Suprapubic skin (tissue), 4 donors: ENCODE measurements at regions not wholly inside any gene's neighbourhood (a gene's known extent, or its start where the extent isn't known, plus 50 kb on each side); places are given as distances from the start of the nearest gene placed in this dataset.

Experiments used
- DNase-seq, 2 donors: peaks; one replicate each; pipeline ENCODE4 v3.0.0-alpha.2; 2019; ENCODE audit warnings: low spot score in 2 of 2
- H3K27ac ChIP-seq: fragments of 200-600 bp; sonication (generic); one replicate; pipeline ENCODE4 v1.5.1; 2019
- H3K27me3 ChIP-seq: fragments of 200-600 bp; sonication (generic); one replicate; pipeline ENCODE4 v1.5.1; 2019
- H3K36me3 ChIP-seq: fragments of 200-600 bp; sonication (generic); one replicate; pipeline ENCODE4 v1.5.1; 2019
- H3K4me1 ChIP-seq: fragments of 200-600 bp; sonication (generic); one replicate; pipeline ENCODE4 v1.5.1; 2019
- H3K4me3 ChIP-seq: fragments of 200-600 bp; sonication (generic); one replicate; pipeline ENCODE4 v1.5.1; 2019; ENCODE audit warnings: mild to moderate bottlenecking
- H3K9me3 ChIP-seq: fragments of 200-600 bp; sonication (generic); one replicate; pipeline ENCODE4 v1.5.1; 2019
- EP300 ChIP-seq: sonication (generic); formaldehyde crosslinking; IDR thresholded peaks from one replicate; pipeline ENCODE4 v1.6.1; 2017; ENCODE audit warnings: antibody characterized with exemption
- POLR2A ChIP-seq, 2 donors: fragments of 450-650 bp; IDR thresholded peaks; one replicate each; pipeline ENCODE4 v1.6.1; 2017; ENCODE audit warnings: antibody characterized with exemption in 2 of 2, mild to moderate bottlenecking in 2 of 2, moderate library complexity in 2 of 2
- POLR2AphosphoS5 ChIP-seq, 3 donors: sonication (generic); formaldehyde crosslinking; IDR thresholded peaks; one replicate each; pipeline ENCODE4 v1.6.1; 2017; ENCODE audit warnings: antibody characterized with exemption in 3 of 3
- WGBS: methylation state at CpG from one replicate; pipeline ENCODE4 v1.1.5; 2018; 5-methylcytosine and 5-hydroxymethylcytosine counted together
- TF ChIP-seq, protein P1 (sequence below), 2 donors: fragments of 200-600 bp in 1 of 2; fragments of 450-650 bp in 1 of 2; sonication (generic) in 1 of 2; IDR thresholded peaks; one replicate each; pipeline ENCODE4 v1.5.1; 2016 to 2019; ENCODE audit warnings: antibody characterized with exemption in 2 of 2, mild to moderate bottlenecking in 1 of 2, moderate library complexity in 1 of 2

DNA sequence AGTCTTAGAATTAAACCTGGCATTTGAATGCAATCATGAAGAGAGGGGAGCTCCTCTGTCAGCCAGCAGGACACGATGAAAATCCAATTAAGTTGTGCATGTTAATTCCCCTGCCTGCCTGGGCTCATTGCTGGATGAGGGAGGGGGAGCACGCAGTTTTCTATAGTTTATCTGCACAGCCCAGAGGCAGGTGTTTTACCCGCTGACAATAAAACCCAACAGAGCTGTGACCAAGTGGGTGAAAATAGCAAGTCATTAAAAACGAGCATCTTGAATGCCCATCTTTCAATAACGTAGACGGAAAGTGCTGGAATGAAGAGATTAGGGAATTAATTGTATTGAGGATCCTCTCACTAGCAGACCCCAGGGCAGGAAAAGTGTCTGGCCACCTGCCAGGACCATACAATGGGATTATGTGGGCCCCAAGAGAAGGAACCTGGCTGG, 100.1 kb upstream of the FAM20C start:
- WGBS, result 74% methylated on average over 6 of the region's 6 CpGs
- Histone ChIP-seq H3K27me3 (peaks cover 4% of the 10 kb centered on the region), H3K4me1 (peaks cover 40% of the 10 kb centered on the region)

DNA sequence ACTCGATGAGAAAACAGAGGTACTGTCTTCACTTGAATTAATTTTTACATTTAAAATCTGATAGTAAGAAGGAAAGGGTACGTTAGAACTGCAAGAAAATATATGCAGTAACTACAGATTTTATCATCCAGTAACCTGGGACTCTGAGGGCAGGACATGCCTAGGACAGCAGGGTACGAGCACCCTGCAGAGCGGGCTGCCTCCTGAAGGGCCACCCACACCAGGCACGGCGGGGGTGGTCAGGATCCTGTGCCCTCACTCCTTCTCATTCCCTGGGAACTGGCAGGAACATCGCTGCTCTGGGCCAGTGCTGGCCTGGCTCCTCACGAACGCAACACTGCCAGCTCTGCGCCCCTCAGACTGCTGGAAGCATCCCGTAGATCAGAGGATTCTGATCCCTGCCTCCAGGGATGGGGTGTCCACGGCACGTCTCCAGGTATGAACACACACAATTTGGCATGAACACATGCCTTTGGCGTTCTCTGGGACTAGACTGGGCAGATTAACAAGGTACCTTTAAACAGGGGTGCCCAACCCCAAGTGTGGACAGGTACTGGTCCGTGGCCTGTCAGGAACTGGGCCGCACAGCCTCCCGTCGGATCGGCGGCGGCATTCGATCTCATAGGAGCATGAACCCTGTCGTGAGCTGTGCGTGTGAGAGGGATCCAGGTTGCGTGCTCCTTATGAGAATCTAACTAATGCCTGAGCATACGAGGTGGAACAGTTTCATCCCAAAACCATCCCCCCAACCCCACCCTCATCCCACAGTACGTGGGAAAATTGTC, 99.3 kb upstream of the FAM20C start:
- TF ChIP-seq, protein P1, sequence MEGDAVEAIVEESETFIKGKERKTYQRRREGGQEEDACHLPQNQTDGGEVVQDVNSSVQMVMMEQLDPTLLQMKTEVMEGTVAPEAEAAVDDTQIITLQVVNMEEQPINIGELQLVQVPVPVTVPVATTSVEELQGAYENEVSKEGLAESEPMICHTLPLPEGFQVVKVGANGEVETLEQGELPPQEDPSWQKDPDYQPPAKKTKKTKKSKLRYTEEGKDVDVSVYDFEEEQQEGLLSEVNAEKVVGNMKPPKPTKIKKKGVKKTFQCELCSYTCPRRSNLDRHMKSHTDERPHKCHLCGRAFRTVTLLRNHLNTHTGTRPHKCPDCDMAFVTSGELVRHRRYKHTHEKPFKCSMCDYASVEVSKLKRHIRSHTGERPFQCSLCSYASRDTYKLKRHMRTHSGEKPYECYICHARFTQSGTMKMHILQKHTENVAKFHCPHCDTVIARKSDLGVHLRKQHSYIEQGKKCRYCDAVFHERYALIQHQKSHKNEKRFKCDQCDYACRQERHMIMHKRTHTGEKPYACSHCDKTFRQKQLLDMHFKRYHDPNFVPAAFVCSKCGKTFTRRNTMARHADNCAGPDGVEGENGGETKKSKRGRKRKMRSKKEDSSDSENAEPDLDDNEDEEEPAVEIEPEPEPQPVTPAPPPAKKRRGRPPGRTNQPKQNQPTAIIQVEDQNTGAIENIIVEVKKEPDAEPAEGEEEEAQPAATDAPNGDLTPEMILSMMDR (IDR thresholded peaks at IDR 0.05), result no peak
- no peak for TF ChIP-seq POLR2AphosphoS5 (IDR thresholded peaks at IDR 0.05)
- no peak for TF ChIP-seq POLR2A (IDR thresholded peaks at IDR 0.05)
- no peak for TF ChIP-seq EP300
- Histone ChIP-seq H3K9me3 (no peaks in the 10 kb centered on the region), H3K4me1 (peaks cover 40% of the 10 kb centered on the region), H3K27ac (no peak overlapping the region), H3K36me3 (no peaks in the 10 kb centered on the region), H3K27me3 (peaks cover 4% of the 10 kb centered on the region), H3K4me3 (no peak overlapping the region)
- no peak for DNase-seq
- 63% methylated on average over 12 of the region's 27 CpGs for WGBS

More for the DNA sequence above, 100.1 kb upstream of the FAM20C start:
- no peak overlapping the region for H3K4me3 ChIP-seq
- H3K9me3 ChIP-seq, result no peaks in the 10 kb centered on the region
- no peak for DNase-seq
- no peaks in the 10 kb centered on the region for H3K36me3 ChIP-seq
- TF ChIP-seq EP300, result no peak
- no peak for TF ChIP-seq POLR2A (IDR thresholded peaks at IDR 0.05)
- TF ChIP-seq, protein P1 (IDR thresholded peaks at IDR 0.05), result no peak
- no peak overlapping the region for H3K27ac ChIP-seq

DNA sequence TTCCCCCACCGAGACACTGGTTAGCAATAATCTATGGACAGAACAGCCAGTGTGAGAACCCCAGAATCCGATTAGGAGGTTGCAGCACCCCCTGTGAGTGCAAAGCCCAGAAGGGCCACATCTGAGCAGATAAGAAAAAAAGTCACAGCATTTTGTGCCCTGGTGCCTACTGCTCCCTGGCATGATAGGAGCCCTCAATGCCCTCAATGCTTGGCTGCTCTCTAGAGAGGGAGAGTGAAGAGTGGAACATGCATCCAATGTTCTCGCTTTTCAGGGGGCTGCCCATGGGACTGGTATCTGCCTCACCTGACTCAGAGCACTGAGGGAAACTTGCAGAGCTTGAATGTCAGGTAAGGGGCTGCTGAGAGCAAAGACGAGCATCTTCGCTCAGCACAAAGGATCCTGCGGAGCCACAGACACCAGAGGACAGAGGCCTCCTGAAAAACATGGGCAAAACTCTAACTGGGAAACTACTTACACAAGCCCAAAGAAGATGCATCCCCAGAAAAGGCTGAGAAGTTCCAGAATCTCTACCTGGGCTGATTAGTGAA, 98.0 kb upstream of the FAM20C start:
- H3K27me3 ChIP-seq, result peaks cover 4% of the 10 kb centered on the region
- no peaks in the 10 kb centered on the region for H3K9me3 ChIP-seq
- DNase-seq, result no peak
- H3K27ac ChIP-seq, result no peak overlapping the region
- H3K36me3 ChIP-seq, result no peaks in the 10 kb centered on the region
- H3K4me1 ChIP-seq, result peaks cover 29% of the 10 kb centered on the region
- H3K4me3 ChIP-seq, result no peak overlapping the region
- 92% methylated on average over 6 of the region's 6 CpGs for WGBS
- TF ChIP-seq POLR2A (IDR thresholded peaks at IDR 0.05) (no peak), EP300 (no peak), POLR2AphosphoS5 (IDR thresholded peaks at IDR 0.05) (no peak)
- TF ChIP-seq, protein P1 (IDR thresholded peaks at IDR 0.05), result no peak

DNA sequence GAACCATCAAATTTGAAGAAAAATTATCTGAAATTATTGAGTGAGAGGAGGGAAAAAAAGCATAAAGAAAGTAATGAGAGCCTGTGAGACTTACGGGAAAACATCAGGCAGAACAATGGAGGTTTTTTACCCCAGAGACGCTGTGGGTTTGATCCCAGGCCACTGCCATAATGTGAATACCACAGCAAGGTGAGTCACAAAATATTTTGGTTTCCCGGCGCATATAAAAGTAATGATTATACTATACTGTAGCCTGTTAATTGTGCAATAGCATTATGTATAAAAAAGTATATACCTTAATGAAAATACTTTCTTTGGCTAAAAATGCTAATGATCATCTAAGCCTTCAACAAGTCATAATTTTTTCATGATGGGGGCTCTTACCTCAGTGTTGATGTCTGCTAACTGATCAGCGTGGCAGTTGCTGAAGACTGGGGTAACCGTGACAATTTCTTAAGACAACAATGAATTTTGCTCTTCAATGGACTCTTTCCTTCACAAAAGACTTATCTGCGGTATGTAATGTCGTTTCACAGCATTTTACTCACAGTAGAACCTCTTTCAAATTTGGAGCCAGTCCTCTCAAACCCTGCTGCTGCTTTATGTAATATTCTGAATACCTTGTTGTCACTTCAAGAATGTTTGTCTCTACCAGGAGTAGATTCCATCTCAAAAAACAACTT, 97.0 kb upstream of the FAM20C start:
- TF ChIP-seq POLR2AphosphoS5 (IDR thresholded peaks at IDR 0.05) (no peak), POLR2A (IDR thresholded peaks at IDR 0.05) (no peak), EP300 (no peak)
- TF ChIP-seq, protein P1 (IDR thresholded peaks at IDR 0.05), result no peak
- H3K27ac ChIP-seq, result no peak overlapping the region
- WGBS, result 85% methylated on average over 8 of the region's 8 CpGs
- peaks cover 19% of the 10 kb centered on the region for H3K4me1 ChIP-seq
- H3K36me3 ChIP-seq, result no peaks in the 10 kb centered on the region
- no peak overlapping the region for H3K4me3 ChIP-seq
- DNase-seq, result no peak
- H3K27me3 ChIP-seq, result peaks cover 4% of the 10 kb centered on the region
- H3K9me3 ChIP-seq, result no peaks in the 10 kb centered on the region

DNA sequence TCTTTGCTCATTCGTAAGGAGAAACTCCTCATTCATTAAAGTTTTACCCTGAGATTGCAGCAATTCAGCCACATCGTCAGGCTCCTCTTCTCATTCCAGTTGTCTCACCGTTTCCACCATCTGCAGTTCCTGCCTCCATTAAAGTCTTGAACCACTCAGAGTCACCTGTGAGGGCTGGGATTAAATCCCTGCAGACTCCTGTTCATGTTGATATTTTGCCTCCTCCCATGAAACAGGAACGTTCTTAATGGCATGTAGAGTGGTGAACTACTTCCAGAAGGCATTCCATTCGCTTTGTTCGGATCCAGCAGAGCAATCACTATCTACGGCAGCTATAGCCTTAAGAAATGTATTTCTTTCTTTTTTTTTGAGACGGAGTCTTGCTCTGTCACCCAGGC, 96.5 kb upstream of the FAM20C start:
- 71% methylated on average over 8 of the region's 8 CpGs for WGBS

More for the DNA sequence above, 96.5 kb upstream of the FAM20C start:
- H3K36me3 ChIP-seq, result no peaks in the 10 kb centered on the region
- H3K9me3 ChIP-seq, result no peaks in the 10 kb centered on the region
- TF ChIP-seq, protein P1 (IDR thresholded peaks at IDR 0.05), result no peak
- no peak for TF ChIP-seq EP300
- no peak for TF ChIP-seq POLR2A (IDR thresholded peaks at IDR 0.05)
- TF ChIP-seq POLR2AphosphoS5 (IDR thresholded peaks at IDR 0.05), result no peak
- peaks cover 4% of the 10 kb centered on the region for H3K27me3 ChIP-seq
- peaks cover 14% of the 10 kb centered on the region for H3K4me1 ChIP-seq
- no peak overlapping the region for H3K4me3 ChIP-seq
- no peak overlapping the region for H3K27ac ChIP-seq
- DNase-seq, result no peak
